BE2C (cell line): ENCODE measurements at regions not wholly inside any gene's neighbourhood (a gene's known extent, or its start where the extent isn't known, plus 50 kb on each side); places are given as distances from the start of the nearest gene placed in this dataset.

Source experiments
- DNase-seq: peaks from one replicate; pipeline ENCODE4 v3.0.0-alpha.2; 2020
- H3K27me3 ChIP-seq: fragments of 250-450 bp; sonication (Bioruptor Pico); 2 replicates; pipeline ENCODE4 v1.5.1; 2020; ENCODE audit warnings: mild to moderate bottlenecking
- H3K36me3 ChIP-seq: fragments of 250-450 bp; sonication (Bioruptor Pico); 2 replicates; pipeline ENCODE4 v1.5.1; 2020; ENCODE audit warnings: mild to moderate bottlenecking
- H3K4me1 ChIP-seq: fragments of 250-450 bp; sonication (Bioruptor Pico); 2 replicates; pipeline ENCODE4 v1.5.1; 2020
- H3K4me3 ChIP-seq: 2 replicates; pipeline ENCODE4 v1.5.1; 2011; ENCODE audit warnings: low read depth, low read length
- H3K9me3 ChIP-seq: fragments of 250-450 bp; sonication (Bioruptor Pico); 2 replicates; pipeline ENCODE4 v1.5.1; 2020
- TF ChIP-seq, protein P1 (sequence below): IDR thresholded peaks from 2 replicates; pipeline ENCODE4 v1.5.1; 2012; ENCODE audit warnings: mild to moderate bottlenecking, low read depth, low read length

DNA sequence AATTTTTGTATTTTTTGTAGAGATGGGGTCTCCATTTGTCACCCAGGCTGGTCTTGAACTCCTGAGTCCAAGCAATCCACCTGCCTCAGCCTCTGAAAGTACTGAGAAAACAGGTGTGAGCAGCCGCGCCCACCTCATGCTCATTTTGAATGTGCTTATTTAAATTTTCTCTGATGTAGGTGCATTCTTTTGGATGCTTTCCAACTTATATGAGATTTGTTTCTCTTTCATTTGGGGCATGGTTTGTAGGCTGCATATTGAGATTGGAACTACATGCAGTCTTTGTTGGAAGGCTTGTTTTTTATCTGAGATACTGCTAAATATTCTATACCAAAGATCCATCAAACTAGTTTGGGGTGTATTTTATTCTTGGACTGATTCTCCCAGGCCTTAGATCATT, 81.0 kb upstream of the IVNS1ABP start:
- H3K36me3 ChIP-seq = no peaks in the 10 kb centered on the region
- TF ChIP-seq, protein P1, sequence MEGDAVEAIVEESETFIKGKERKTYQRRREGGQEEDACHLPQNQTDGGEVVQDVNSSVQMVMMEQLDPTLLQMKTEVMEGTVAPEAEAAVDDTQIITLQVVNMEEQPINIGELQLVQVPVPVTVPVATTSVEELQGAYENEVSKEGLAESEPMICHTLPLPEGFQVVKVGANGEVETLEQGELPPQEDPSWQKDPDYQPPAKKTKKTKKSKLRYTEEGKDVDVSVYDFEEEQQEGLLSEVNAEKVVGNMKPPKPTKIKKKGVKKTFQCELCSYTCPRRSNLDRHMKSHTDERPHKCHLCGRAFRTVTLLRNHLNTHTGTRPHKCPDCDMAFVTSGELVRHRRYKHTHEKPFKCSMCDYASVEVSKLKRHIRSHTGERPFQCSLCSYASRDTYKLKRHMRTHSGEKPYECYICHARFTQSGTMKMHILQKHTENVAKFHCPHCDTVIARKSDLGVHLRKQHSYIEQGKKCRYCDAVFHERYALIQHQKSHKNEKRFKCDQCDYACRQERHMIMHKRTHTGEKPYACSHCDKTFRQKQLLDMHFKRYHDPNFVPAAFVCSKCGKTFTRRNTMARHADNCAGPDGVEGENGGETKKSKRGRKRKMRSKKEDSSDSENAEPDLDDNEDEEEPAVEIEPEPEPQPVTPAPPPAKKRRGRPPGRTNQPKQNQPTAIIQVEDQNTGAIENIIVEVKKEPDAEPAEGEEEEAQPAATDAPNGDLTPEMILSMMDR = no peak
- H3K4me1 ChIP-seq = no peaks in the 10 kb centered on the region
- DNase-seq = no peak
- no peaks in the 10 kb centered on the region for H3K9me3 ChIP-seq
- H3K27me3 ChIP-seq = no peaks in the 10 kb centered on the region
- no peak overlapping the region for H3K4me3 ChIP-seq

DNA sequence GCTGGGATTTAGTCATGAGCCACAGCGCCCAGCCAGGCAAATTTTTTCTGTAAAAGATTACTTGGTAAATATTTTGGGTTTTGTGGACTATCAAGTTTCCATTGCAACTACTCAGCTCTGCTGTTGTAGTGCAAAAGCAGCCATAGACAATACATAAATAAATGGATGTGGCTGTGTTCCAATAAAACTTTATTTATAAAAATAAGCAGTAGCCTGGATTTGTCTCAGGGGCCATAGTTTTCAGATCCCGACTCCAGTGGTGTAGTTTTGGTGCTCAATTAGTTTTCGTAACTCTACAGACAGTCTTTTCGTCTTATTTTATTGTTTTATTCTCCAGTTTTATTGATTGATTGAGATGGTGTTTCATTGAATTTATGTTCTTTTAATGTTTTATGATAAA, 80.1 kb upstream of the IVNS1ABP start:
- no peak for DNase-seq
- no peaks in the 10 kb centered on the region for H3K27me3 ChIP-seq
- H3K36me3 ChIP-seq = no peaks in the 10 kb centered on the region
- H3K9me3 ChIP-seq = no peaks in the 10 kb centered on the region
- TF ChIP-seq, protein P1 = no peak
- H3K4me1 ChIP-seq = no peaks in the 10 kb centered on the region
- H3K4me3 ChIP-seq = no peak overlapping the region

DNA sequence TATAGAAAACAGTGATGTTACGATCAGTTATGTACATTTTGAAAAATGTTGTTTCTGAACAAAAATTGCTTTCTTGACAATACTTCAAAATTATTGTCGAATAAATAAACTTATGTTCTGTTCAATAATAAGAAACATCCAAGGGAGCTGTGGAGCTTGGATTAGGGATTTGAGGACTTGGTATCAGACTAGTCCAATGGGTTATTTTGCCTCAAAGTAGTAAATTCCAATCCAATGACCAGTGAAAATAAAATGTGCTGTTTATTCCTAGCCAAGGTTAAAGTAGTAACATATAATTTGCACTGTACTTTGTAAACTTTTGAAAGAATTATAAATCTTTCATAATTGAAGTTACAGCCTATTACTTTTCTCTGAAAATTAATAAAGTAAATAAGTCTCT, 79.1 kb upstream of the IVNS1ABP start:
- Histone ChIP-seq H3K27me3 (no peaks in the 10 kb centered on the region), H3K4me1 (no peaks in the 10 kb centered on the region), H3K9me3 (no peaks in the 10 kb centered on the region), H3K4me3 (no peak overlapping the region), H3K36me3 (no peaks in the 10 kb centered on the region)
- no peak for DNase-seq
- TF ChIP-seq, protein P1 = no peak

DNA sequence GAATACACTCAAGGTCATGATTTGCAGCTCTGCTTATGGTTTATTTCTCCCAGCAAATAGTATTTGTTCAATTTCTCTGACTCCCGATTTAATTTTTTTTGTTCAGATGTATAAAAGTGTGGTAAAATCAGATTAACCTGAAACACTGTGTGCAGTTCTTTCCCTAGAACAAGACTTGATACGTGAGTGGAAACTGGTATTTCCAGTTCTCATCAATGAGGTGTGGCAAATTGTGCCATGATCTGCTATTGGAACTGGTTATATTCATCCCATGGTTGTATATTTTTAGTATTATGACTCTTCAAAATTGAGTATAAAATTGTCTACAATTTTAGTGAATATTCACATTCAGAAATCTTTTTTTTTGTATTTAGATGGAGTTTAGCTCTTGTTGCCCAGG, 76.8 kb upstream of the IVNS1ABP start:
- no peak for DNase-seq

DNA sequence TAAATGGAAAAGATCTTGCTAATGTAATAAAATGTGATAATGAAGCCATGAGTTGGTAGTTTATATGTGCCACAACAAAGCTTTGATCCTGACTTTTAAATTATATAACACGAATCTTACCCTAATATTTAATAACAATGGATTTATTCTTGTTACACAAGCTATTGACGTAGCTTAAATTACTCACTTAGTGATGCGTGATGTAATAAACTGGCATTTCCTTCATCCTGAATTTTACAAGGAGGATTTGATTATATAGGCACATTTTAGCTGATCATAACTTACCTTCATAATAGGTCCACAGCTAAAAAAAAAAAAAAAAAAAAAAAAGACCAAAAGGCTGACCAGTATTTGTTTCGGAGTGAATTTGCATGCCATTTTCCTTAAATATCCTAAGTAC, 76.2 kb upstream of the IVNS1ABP start:
- no peaks in the 10 kb centered on the region for H3K4me1 ChIP-seq
- DNase-seq = no peak
- no peaks in the 10 kb centered on the region for H3K9me3 ChIP-seq
- H3K27me3 ChIP-seq = no peaks in the 10 kb centered on the region
- no peak overlapping the region for H3K4me3 ChIP-seq
- TF ChIP-seq, protein P1 = no peak
- no peaks in the 10 kb centered on the region for H3K36me3 ChIP-seq

More for the DNA sequence above, 76.8 kb upstream of the IVNS1ABP start:
- no peak overlapping the region for H3K4me3 ChIP-seq
- no peaks in the 10 kb centered on the region for H3K36me3 ChIP-seq
- no peaks in the 10 kb centered on the region for H3K27me3 ChIP-seq
- H3K4me1 ChIP-seq = no peaks in the 10 kb centered on the region
- TF ChIP-seq, protein P1 = no peak
- H3K9me3 ChIP-seq = no peaks in the 10 kb centered on the region

DNA sequence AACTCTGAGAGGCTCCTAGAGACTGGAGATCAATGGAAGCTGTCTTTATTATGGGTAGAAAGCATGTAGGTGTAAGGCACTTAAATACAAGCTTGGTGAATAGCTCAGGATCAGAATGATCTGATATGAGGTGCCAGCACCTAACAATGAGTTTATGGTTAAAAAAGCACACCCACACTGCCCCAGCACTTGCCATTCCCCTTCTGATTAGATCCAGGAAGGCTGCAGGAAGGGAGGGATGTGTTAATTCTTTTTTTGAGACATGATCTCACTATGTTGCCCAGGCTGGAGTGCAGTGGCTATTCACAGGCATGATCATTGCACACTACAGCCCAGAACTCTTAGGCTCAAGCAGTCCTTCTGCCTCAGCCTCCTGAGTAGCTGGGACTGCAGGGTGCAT, 71.8 kb upstream of the IVNS1ABP start:
- no peaks in the 10 kb centered on the region for H3K9me3 ChIP-seq
- no peaks in the 10 kb centered on the region for H3K36me3 ChIP-seq
- TF ChIP-seq, protein P1 = no peak
- no peak for DNase-seq
- no peak overlapping the region for H3K4me3 ChIP-seq
- H3K27me3 ChIP-seq = no peaks in the 10 kb centered on the region
- H3K4me1 ChIP-seq = no peaks in the 10 kb centered on the region
